Lower leg skin (tissue), 3 donors: ENCODE measurements at regions not wholly inside any gene's neighbourhood (a gene's known extent, or its start where the extent isn't known, plus 50 kb on each side); places are given as distances from the start of the nearest gene placed in this dataset.

ENCODE experiments used
- CTCF ChIP-seq, 3 donors: fragments of 450-650 bp; IDR thresholded peaks; one replicate each; pipeline ENCODE4 v1.5.1; 2016; ENCODE audit warnings: antibody characterized with exemption in 3 of 3, mild to moderate bottlenecking in 3 of 3, moderate library complexity in 2 of 3
- POLR2A ChIP-seq, 2 donors: fragments of 450-650 bp; IDR thresholded peaks; one replicate each; pipeline ENCODE4 v1.6.1; 2016 to 2017; ENCODE audit warnings: antibody characterized with exemption in 2 of 2, mild to moderate bottlenecking in 1 of 2, moderate library complexity in 1 of 2

DNA sequence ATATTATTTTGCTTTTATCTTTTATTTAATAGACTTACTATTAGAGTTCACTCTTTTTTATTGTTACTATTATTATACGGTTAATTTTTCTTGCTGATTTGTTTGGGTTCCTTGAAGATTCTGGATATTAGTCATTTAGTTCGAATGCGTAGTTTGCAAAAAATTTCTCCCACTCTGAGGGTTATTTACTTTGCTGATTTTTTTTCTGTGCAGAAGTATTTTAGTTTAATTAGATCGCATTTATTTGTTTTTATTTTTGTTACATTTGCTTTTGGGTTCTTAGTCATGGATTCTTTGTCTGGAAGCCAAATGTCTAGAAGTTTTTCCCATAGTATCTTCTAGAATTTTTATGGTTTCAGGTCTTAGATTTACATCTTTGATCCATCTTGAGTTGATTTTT, 585.2 kb downstream of the CPS1 start:
- TF ChIP-seq POLR2A (IDR thresholded peaks at IDR 0.05) (no peak), CTCF (IDR thresholded peaks at IDR 0.05) (no peak)
